ENCODE measurements at regions not wholly inside any gene's neighbourhood (a gene's known extent, or its start where the extent isn't known, plus 50 kb on each side); places are given as distances from the start of the nearest gene placed in this dataset.

DNA sequence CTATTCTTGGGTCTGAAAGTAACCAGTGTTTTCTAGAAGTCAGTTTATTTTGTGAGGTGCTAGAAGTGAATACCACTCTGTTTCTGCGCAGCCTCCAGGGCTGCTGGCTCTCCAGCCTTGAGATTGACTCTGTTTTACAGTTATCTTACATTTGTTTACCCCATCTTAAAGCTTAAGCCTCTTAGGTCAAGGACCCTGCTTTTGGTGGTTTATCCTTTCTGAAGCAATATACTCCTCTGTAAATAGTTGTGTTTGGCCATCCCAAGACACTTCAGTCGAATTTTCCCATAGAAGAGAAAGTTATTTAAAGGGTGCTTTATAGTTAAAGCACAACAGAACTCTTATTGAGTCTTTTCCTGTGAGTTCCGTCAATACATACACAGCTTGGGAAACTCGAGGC lies 190.6 kb upstream of the RSPO3 start:
- Histone ChIP-seq H3K27ac (no peak overlapping the region), H4K20me1 (ENCODE audit: insufficient read depth) (no peaks in the 10 kb centered on the region), H3K9me3 (ENCODE audit: insufficient read depth, low read depth) (no peaks in the 10 kb centered on the region), H3K79me2 (ENCODE audit: low read depth) (no peaks in the 10 kb centered on the region), H3K36me3 (ENCODE audit: low read depth) (no peaks in the 10 kb centered on the region), H3K9me2 (ENCODE audit: insufficient read depth) (no peaks in the 10 kb centered on the region; the same call in 1 of the 2 replicates), H3K4me1 (replicated peaks; ENCODE audit: insufficient read depth) (no peaks in the 10 kb centered on the region), H3F3A (ENCODE audit: insufficient read depth, low read depth) (no peaks in the 10 kb centered on the region), H3K4me2 (no peak overlapping the region), H2AFZ (no peak overlapping the region), H3K27me3 (ENCODE audit: insufficient read depth, low read depth) (no peaks in the 10 kb centered on the region), H3K4me3 (no peak overlapping the region)
- no TSS peak for BruUV-seq (replicated peaks)
- intact Hi-C loops (cut with micrococcal nuclease; ENCODE audit: unreplicated experiment), result no loop called here
- no peak for TF ChIP-seq EZH2 (IDR thresholded peaks at IDR 0.05; ENCODE audit: low read depth)
- POLR2A ChIA-PET (ENCODE audit: unreplicated experiment), result interaction anchor here (0.9 kb wide), 1 partner anchor 36 kb away, joined by 6 read pairs; no protein-coding TSS in a partner anchor
- no peak for DNase-seq
- CTCF ChIA-PET, result no interaction called here

GRCh38 chr6:126937426-126937825 lies 181.0 kb upstream of the RSPO3 start:
- no peaks in the 10 kb centered on the region for H4K20me1 ChIP-seq (ENCODE audit: insufficient read depth)
- no peaks in the 10 kb centered on the region for H3K4me1 ChIP-seq (replicated peaks; ENCODE audit: insufficient read depth)
- no peak overlapping the region for H3K27ac ChIP-seq
- no peaks in the 10 kb centered on the region; the same call in 1 of the 2 replicates for H3K9me2 ChIP-seq (ENCODE audit: insufficient read depth)
- POLR2A ChIA-PET (ENCODE audit: unreplicated experiment), result no interaction called here
- H2AFZ ChIP-seq, result no peak overlapping the region
- DNase-seq, result no peak
- no peak overlapping the region for H3K4me3 ChIP-seq
- BruUV-seq (replicated peaks), result no TSS peak
- H3K27me3 ChIP-seq (ENCODE audit: insufficient read depth, low read depth), result no peaks in the 10 kb centered on the region
- no peaks in the 10 kb centered on the region for H3F3A ChIP-seq (ENCODE audit: insufficient read depth, low read depth)
- no peaks in the 10 kb centered on the region for H3K9me3 ChIP-seq (ENCODE audit: insufficient read depth, low read depth)
- H3K4me2 ChIP-seq, result no peak overlapping the region
- TF ChIP-seq, protein P1, sequence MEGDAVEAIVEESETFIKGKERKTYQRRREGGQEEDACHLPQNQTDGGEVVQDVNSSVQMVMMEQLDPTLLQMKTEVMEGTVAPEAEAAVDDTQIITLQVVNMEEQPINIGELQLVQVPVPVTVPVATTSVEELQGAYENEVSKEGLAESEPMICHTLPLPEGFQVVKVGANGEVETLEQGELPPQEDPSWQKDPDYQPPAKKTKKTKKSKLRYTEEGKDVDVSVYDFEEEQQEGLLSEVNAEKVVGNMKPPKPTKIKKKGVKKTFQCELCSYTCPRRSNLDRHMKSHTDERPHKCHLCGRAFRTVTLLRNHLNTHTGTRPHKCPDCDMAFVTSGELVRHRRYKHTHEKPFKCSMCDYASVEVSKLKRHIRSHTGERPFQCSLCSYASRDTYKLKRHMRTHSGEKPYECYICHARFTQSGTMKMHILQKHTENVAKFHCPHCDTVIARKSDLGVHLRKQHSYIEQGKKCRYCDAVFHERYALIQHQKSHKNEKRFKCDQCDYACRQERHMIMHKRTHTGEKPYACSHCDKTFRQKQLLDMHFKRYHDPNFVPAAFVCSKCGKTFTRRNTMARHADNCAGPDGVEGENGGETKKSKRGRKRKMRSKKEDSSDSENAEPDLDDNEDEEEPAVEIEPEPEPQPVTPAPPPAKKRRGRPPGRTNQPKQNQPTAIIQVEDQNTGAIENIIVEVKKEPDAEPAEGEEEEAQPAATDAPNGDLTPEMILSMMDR (conservative IDR thresholded peaks at IDR 0.05), result no peak
- TF ChIP-seq EZH2 (IDR thresholded peaks at IDR 0.05; ENCODE audit: low read depth), result no peak
- no peaks in the 10 kb centered on the region for H3K79me2 ChIP-seq (ENCODE audit: low read depth)
- intact Hi-C loops (cut with micrococcal nuclease; ENCODE audit: unreplicated experiment), result no loop called here
- H3K36me3 ChIP-seq (ENCODE audit: low read depth), result no peaks in the 10 kb centered on the region
- CTCF ChIA-PET, result no interaction called here

DNA sequence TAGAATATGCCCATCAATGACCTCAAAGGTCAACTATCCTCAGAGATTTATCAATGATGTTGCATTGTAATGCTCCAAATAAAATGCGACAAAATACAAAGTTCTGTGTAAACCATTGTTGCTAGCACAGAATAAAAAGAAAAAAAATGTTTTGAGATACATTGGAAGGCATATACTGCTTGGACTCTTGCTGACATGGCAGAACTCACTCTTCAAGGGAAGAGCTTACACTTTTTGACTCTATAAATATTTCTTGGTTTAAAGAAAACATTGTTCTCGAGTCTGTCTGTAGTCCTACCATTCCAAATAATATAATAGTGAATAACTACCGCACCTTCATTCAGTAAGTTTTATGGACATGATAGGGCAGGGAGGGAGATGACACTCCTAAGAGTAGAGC lies 178.7 kb upstream of the RSPO3 start:
- H3F3A ChIP-seq (ENCODE audit: insufficient read depth, low read depth), result no peaks in the 10 kb centered on the region
- TF ChIP-seq EZH2 (IDR thresholded peaks at IDR 0.05; ENCODE audit: low read depth), result no peak
- TF ChIP-seq, protein P1 (conservative IDR thresholded peaks at IDR 0.05), result no peak
- no peaks in the 10 kb centered on the region for H3K27me3 ChIP-seq (ENCODE audit: insufficient read depth, low read depth)
- no peak overlapping the region for H3K27ac ChIP-seq
- H3K79me2 ChIP-seq (ENCODE audit: low read depth), result no peaks in the 10 kb centered on the region
- intact Hi-C loops (cut with micrococcal nuclease; ENCODE audit: unreplicated experiment), result no loop called here
- H3K9me3 ChIP-seq (ENCODE audit: insufficient read depth, low read depth), result no peaks in the 10 kb centered on the region
- no peak for DNase-seq
- POLR2A ChIA-PET (ENCODE audit: unreplicated experiment), result no interaction called here
- no peaks in the 10 kb centered on the region for H4K20me1 ChIP-seq (ENCODE audit: insufficient read depth)
- no TSS peak for BruUV-seq (replicated peaks)
- no peak overlapping the region for H3K4me2 ChIP-seq
- H3K9me2 ChIP-seq (ENCODE audit: insufficient read depth), result no peaks in the 10 kb centered on the region; the same call in 1 of the 2 replicates
- no peak overlapping the region for H3K4me3 ChIP-seq
- no peaks in the 10 kb centered on the region for H3K4me1 ChIP-seq (replicated peaks; ENCODE audit: insufficient read depth)
- CTCF ChIA-PET, result no interaction called here
- H2AFZ ChIP-seq, result no peak overlapping the region
- H3K36me3 ChIP-seq (ENCODE audit: low read depth), result no peaks in the 10 kb centered on the region

GRCh38 chr6:126941751-126942150 lies 176.7 kb upstream of the RSPO3 start:
- no peaks in the 10 kb centered on the region for H3K79me2 ChIP-seq (ENCODE audit: low read depth)
- no peak overlapping the region for H3K4me2 ChIP-seq
- H4K20me1 ChIP-seq (ENCODE audit: insufficient read depth), result no peaks in the 10 kb centered on the region
- TF ChIP-seq, protein P1 (conservative IDR thresholded peaks at IDR 0.05), result no peak
- no peak for TF ChIP-seq EZH2 (IDR thresholded peaks at IDR 0.05; ENCODE audit: low read depth)
- H3K27me3 ChIP-seq (ENCODE audit: insufficient read depth, low read depth), result no peaks in the 10 kb centered on the region
- H3K4me1 ChIP-seq (replicated peaks; ENCODE audit: insufficient read depth), result no peaks in the 10 kb centered on the region
- BruUV-seq (replicated peaks), result no TSS peak
- no peaks in the 10 kb centered on the region; the same call in 1 of the 2 replicates for H3K9me2 ChIP-seq (ENCODE audit: insufficient read depth)
- no peaks in the 10 kb centered on the region for H3K36me3 ChIP-seq (ENCODE audit: low read depth)
- H3F3A ChIP-seq (ENCODE audit: insufficient read depth, low read depth), result no peaks in the 10 kb centered on the region
- H2AFZ ChIP-seq, result no peak overlapping the region
- no peak for DNase-seq
- H3K9me3 ChIP-seq (ENCODE audit: insufficient read depth, low read depth), result no peaks in the 10 kb centered on the region; the same call in 1 of the 2 replicates
- POLR2A ChIA-PET (ENCODE audit: unreplicated experiment), result no interaction called here
- no peak overlapping the region for H3K4me3 ChIP-seq
- H3K27ac ChIP-seq, result no peak overlapping the region
- CTCF ChIA-PET, result no interaction called here
- intact Hi-C loops (cut with micrococcal nuclease; ENCODE audit: unreplicated experiment), result no loop called here

Measured in PC-9 (cell line).